AG09319 (cell line): ENCODE measurements at regions not wholly inside any gene's neighbourhood (a gene's known extent, or its start where the extent isn't known, plus 50 kb on each side); places are given as distances from the start of the nearest gene placed in this dataset.

Experiments used
- DNase-seq: peaks from one replicate; pipeline ENCODE4 v3.0.0-alpha.2; 2010; ENCODE audit warnings: low read depth; ENCODE audit errors: extremely low read depth
- CTCF ChIP-seq: IDR thresholded peaks from 2 replicates; pipeline ENCODE4 v1.5.1; 2011; ENCODE audit warnings: low read depth, mild to moderate bottlenecking, inconsistent platforms, low read length, moderate library complexity

GRCh38 chr11:37688456-37688855, 1090.4 kb upstream of the RAG2 start:
- TF ChIP-seq CTCF, result no peak
- DNase-seq, result no peak

- no peak for TF ChIP-seq CTCF
Observed at GRCh38 chr11:37687130-37687529, 1089.1 kb upstream of the RAG2 start.

GRCh38 chr11:37671321-37671720, 1073.3 kb upstream of the RAG2 start:
- no peak for TF ChIP-seq CTCF
- no peak for DNase-seq

More at GRCh38 chr11:37687130-37687529, 1089.1 kb upstream of the RAG2 start:
- DNase-seq, result no peak

DNA sequence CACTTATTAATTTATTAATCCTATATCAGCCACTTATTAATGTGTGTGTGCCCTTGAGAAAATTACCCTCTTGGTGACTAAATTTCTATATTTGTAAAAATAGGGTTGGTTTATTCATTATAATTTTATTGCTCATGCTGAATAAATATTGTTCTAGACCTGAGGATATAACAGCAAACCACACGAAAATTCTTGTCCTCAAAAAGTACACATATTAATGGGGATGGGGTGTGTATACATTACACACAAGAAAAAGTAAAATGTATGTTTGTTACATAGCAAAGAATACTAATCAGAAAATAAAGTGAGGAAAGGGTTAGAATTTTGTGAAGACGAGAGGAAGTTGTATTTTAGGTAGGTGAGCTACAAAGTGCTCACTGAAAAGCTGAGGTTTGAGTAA, 1068.9 kb upstream of the RAG2 start:
- DNase-seq, result no peak
- TF ChIP-seq CTCF, result no peak

DNA sequence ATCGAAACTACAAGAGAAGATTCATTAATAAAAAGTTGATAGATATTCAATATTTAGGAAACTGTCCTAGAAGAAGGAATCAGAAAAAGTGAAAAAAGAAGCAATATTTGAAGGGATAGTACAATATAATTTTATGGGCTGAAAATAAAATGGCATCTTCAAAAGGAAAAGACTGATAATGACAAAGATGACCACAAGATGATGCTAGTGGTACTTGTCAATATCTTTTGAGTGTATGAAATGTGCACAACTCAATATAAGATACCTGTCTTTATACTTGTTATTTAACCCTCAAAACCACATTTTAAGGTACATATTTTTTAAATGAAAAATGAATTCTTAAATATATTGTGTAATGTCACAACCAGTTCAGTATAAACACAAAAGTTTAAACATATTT, 1059.6 kb upstream of the RAG2 start:
- peak; percentile 41 for TF ChIP-seq CTCF
- no peak for DNase-seq

- no peak for DNase-seq
- no peak for TF ChIP-seq CTCF
Observed at GRCh38 chr11:37647767-37648166, 1049.7 kb upstream of the RAG2 start.

DNA sequence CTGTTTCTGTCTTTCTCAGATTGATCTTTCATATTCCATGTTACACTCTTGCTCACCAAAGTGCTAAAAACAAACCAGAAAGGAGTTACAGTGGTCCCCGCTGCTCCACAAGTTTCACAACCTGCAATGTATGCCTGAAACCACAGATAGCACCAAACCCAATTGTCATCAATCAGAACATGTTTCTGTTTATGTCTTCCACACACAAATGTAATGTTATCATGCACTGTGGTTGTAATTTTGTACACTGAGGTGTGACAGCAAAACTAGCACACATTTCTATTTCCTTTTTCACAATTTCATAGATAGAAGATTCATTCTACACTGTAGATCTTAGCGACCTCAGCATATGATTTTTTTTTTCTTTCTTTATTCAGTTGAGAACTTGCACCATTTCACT, 1045.9 kb upstream of the RAG2 start:
- no peak for DNase-seq
- no peak for TF ChIP-seq CTCF
